GM23248 (cell line): ENCODE measurements at regions not wholly inside any gene's neighbourhood (a gene's known extent, or its start where the extent isn't known, plus 50 kb on each side); places are given as distances from the start of the nearest gene placed in this dataset.

Source experiments
- DNase-seq: peaks from one replicate; pipeline ENCODE4 v3.0.0-alpha.2; 2015
- H2AFZ ChIP-seq: fragments of 200-600 bp; sonication (generic); 2 replicates; pipeline ENCODE4 v1.6.1; 2016; ENCODE audit warnings: antibody characterized with exemption
- H3F3A ChIP-seq: fragments of 200-600 bp; sonication (generic); 2 replicates; pipeline ENCODE4 v1.6.1; 2016; ENCODE audit warnings: mild to moderate bottlenecking, antibody characterized with exemption, mixed run types; ENCODE audit not compliant: insufficient read depth
- H3K27ac ChIP-seq: fragments of 200-600 bp; sonication (generic); 2 replicates; pipeline ENCODE4 v1.5.1; 2016; ENCODE audit warnings: mild to moderate bottlenecking
- H3K27me3 ChIP-seq: fragments of 200-600 bp; sonication (generic); replicated peaks from 2 replicates; pipeline ENCODE4 v1.6.1; 2016; ENCODE audit warnings: mild to moderate bottlenecking; ENCODE audit not compliant: insufficient read depth
- H3K36me3 ChIP-seq: fragments of 200-600 bp; sonication (generic); 2 replicates; pipeline ENCODE4 v1.6.1; 2016; ENCODE audit warnings: low read depth, mild to moderate bottlenecking
- H3K4me1 ChIP-seq: fragments of 200-600 bp; sonication (generic); 2 replicates; pipeline ENCODE4 v1.6.1; 2016; ENCODE audit warnings: mild to moderate bottlenecking; ENCODE audit not compliant: insufficient read depth
- H3K4me2 ChIP-seq: fragments of 200-600 bp; sonication (generic); one replicate; pipeline ENCODE4 v1.6.1; 2016; ENCODE audit warnings: mild to moderate bottlenecking; ENCODE audit not compliant: unreplicated experiment
- H3K4me3 ChIP-seq: fragments of 200-600 bp; sonication (generic); 2 replicates; pipeline ENCODE4 v1.5.1; 2016; ENCODE audit warnings: mild to moderate bottlenecking
- H3K79me2 ChIP-seq: fragments of 200-600 bp; sonication (generic); 2 replicates; pipeline ENCODE4 v1.6.1; 2016; ENCODE audit warnings: mild to moderate bottlenecking; ENCODE audit not compliant: insufficient read depth
- H3K9ac ChIP-seq: fragments of 200-600 bp; sonication (generic); 2 replicates; pipeline ENCODE4 v1.6.1; 2016; ENCODE audit warnings: mild to moderate bottlenecking
- H3K9me2 ChIP-seq: fragments of 200-600 bp; sonication (generic); 2 replicates; pipeline ENCODE4 v1.6.1; 2016; ENCODE audit warnings: mixed run types, mild to moderate bottlenecking, moderate library complexity; ENCODE audit not compliant: insufficient read depth
- H3K9me3 ChIP-seq: fragments of 200-600 bp; sonication (generic); one replicate; pipeline ENCODE4 v1.6.1; 2017; ENCODE audit warnings: low read depth
- H4K20me1 ChIP-seq: fragments of 200-600 bp; sonication (generic); 2 replicates; pipeline ENCODE4 v1.6.0; 2016; ENCODE audit not compliant: insufficient read depth
- EZH2 ChIP-seq: fragments of 200-600 bp; sonication (generic); IDR thresholded peaks from 2 replicates; pipeline ENCODE4 v1.6.1; 2018; ENCODE audit warnings: antibody characterized with exemption, mild to moderate bottlenecking; ENCODE audit not compliant: insufficient read depth, poor library complexity, severe bottlenecking
- EZH2phosphoT487 ChIP-seq: fragments of 200-600 bp; sonication (generic); IDR thresholded peaks from 2 replicates; pipeline ENCODE4 v1.6.1; 2018; ENCODE audit warnings: antibody characterized with exemption, moderate library complexity, mild to moderate bottlenecking, low read depth; ENCODE audit not compliant: insufficient read depth
- WGBS, 2 experiments: methylation state at CpG; one replicate each; pipeline ENCODE4 v1.1.6; 2015 to 2017; ENCODE audit warnings: low lambda C conversion rate in 2 of 2, low coverage in 1 of 2; ENCODE audit errors: missing lambda C conversion rate in 2 of 2; 5-methylcytosine and 5-hydroxymethylcytosine counted together
- in situ Hi-C: fragments of 300-500 bp; cut with MboI; formaldehyde crosslinking; loops from 2 replicates; pipeline ENCODE4 v1.15.0; 2020

DNA sequence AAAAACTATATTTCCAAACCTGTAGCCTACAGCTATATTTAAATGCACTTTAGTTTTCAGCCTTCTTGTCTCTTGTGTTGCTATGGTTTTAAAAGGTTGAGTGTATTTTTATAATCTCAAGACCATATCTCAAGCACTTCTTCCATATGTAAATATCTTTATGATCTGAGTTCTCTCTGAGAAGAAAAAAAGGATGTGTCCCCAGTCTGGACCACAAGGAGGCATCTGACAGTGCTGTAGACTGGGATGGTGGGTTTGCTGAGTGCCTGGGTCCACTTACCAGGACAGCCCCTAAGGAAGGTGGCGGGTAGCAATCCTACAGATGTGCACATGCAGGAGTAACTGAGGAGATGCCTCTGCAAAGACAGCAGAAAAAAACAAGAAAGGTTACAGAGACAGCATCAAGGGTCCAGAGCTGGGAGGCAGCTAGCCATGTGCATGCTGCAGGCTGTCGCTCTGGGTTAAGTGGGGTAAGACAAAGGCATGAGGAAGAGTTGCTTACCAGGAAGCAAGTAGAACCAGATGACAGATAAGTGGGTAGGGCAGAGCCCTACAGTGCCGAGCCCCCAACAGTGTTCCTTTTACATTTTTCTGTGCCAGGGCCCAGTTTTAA, 70.6 kb upstream of the SNRK start:
- Histone ChIP-seq H2AFZ (no peak overlapping the region), H3K4me2 (no peak overlapping the region), H3K27ac (no peak overlapping the region), H3K27me3 (peaks cover 9% of the 10 kb centered on the region; the same call in 1 of the 2 replicates), H3K9me2 (no peaks in the 10 kb centered on the region), H3K4me1 (no peaks in the 10 kb centered on the region), H3K9ac (no peak overlapping the region), H3K79me2 (no peaks in the 10 kb centered on the region), H3K4me3 (no peak overlapping the region), H3K9me3 (no peaks in the 10 kb centered on the region), H4K20me1 (no peaks in the 10 kb centered on the region), H3F3A (no peaks in the 10 kb centered on the region), H3K36me3 (no peaks in the 10 kb centered on the region)
- TF ChIP-seq EZH2phosphoT487, result no peak
- TF ChIP-seq EZH2, result no peak
- in situ Hi-C loops, result no loop called here
- DNase-seq, result no peak
- 54 to 57% methylated on average over 3 of the region's 3 CpGs for WGBS, 2 experiments

DNA sequence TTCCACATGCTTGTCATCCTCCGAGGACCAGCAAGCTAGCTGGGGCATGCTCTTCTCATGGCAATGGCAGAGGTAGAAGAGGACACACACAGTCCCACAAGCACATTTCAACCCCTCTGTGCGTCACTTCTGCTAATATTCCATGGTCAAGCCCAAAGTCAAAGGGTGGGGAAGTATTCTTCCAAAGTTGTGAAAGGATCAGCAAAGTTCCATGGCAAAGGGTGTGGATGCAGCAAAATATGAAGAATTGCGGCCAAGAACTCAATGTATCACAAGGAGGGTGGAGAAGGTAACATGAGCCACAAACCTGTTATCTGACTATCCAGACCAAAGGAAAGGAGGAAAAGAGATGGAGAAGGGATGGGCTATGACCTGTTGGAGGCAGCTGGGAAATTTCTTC, 71.2 kb upstream of the SNRK start:
- Histone ChIP-seq H3K4me2 (no peak overlapping the region), H3K79me2 (no peaks in the 10 kb centered on the region), H3K27me3 (peaks cover 9% of the 10 kb centered on the region; the same call in 1 of the 2 replicates), H3K27ac (no peak overlapping the region), H3K9me2 (no peaks in the 10 kb centered on the region), H3K4me1 (no peaks in the 10 kb centered on the region), H3K4me3 (no peak overlapping the region), H2AFZ (no peak overlapping the region), H3K9ac (no peak overlapping the region), H3K36me3 (no peaks in the 10 kb centered on the region), H4K20me1 (no peaks in the 10 kb centered on the region), H3F3A (no peaks in the 10 kb centered on the region), H3K9me3 (no peaks in the 10 kb centered on the region)
- DNase-seq, result no peak
- WGBS, 2 experiments, result 71 to 75% methylated on average over 3 of the region's 3 CpGs
- TF ChIP-seq EZH2 (no peak), EZH2phosphoT487 (no peak)
- in situ Hi-C loops, result no loop called here

GRCh38 chr3:43214616-43215015, 71.7 kb upstream of the SNRK start:
- peaks cover 4% of the 10 kb centered on the region; the same call in 1 of the 2 replicates for H3K27me3 ChIP-seq
- no peaks in the 10 kb centered on the region for H3F3A ChIP-seq
- no peak overlapping the region for H3K4me2 ChIP-seq
- in situ Hi-C loops, result no loop called here
- H3K79me2 ChIP-seq, result no peaks in the 10 kb centered on the region
- no peak overlapping the region for H3K4me3 ChIP-seq
- H3K9ac ChIP-seq, result no peak overlapping the region
- DNase-seq, result peak; percentile 53
- 45 to 55% methylated on average over 4 of the region's 4 CpGs for WGBS, 2 experiments
- no peaks in the 10 kb centered on the region for H3K36me3 ChIP-seq
- no peaks in the 10 kb centered on the region for H3K4me1 ChIP-seq
- H3K27ac ChIP-seq, result no peak overlapping the region
- H3K9me2 ChIP-seq, result no peaks in the 10 kb centered on the region
- TF ChIP-seq EZH2, result no peak
- no peak for TF ChIP-seq EZH2phosphoT487
- H2AFZ ChIP-seq, result no peak overlapping the region
- H4K20me1 ChIP-seq, result no peaks in the 10 kb centered on the region
- no peaks in the 10 kb centered on the region for H3K9me3 ChIP-seq

DNA sequence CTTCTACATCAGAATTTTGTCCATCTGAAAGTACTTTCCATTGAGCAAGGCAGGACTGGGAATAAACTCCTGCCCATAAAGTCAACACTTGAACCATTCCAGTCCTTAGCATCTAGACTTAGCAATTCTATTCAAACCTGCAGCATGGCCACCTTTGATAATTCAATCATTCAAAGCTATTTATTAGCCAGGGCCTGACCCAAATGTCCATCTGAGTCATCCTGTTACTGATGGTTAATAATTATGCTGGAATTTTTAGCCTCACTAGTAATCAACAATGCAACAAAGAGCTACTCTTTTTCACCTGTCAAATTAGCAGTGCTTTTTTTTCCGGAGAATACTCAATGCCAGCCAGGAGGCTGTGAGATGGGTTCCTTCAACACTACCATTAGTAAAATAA, 72.7 kb upstream of the SNRK start:
- no peak overlapping the region for H3K27ac ChIP-seq
- no peak overlapping the region for H2AFZ ChIP-seq
- 100% methylated on average over 1 of the region's 1 CpG for WGBS, 2 experiments

More for the DNA sequence above, 72.7 kb upstream of the SNRK start:
- H3K4me1 ChIP-seq, result no peaks in the 10 kb centered on the region
- no peak overlapping the region for H3K4me2 ChIP-seq
- in situ Hi-C loops, result no loop called here
- no peak overlapping the region for H3K9ac ChIP-seq
- H3K4me3 ChIP-seq, result no peak overlapping the region
- no peaks in the 10 kb centered on the region for H3F3A ChIP-seq
- H3K9me3 ChIP-seq, result no peaks in the 10 kb centered on the region
- H3K9me2 ChIP-seq, result no peaks in the 10 kb centered on the region
- no peaks in the 10 kb centered on the region for H3K79me2 ChIP-seq
- DNase-seq, result no peak
- no peak for TF ChIP-seq EZH2
- H4K20me1 ChIP-seq, result no peaks in the 10 kb centered on the region
- no peaks in the 10 kb centered on the region for H3K27me3 ChIP-seq
- H3K36me3 ChIP-seq, result no peaks in the 10 kb centered on the region
